ENCODE measurements at regions not wholly inside any gene's neighbourhood (a gene's known extent, or its start where the extent isn't known, plus 50 kb on each side); places are given as distances from the start of the nearest gene placed in this dataset.

- H3K27me3 ChIP-seq (ENCODE audit: control insufficient read depth in 3 of 3, insufficient read depth in 3 of 3, low read length in 3 of 3): peaks cover 0 to 1% (median 0%) of the 10 kb centered on the region in 3 donors
- H3K36me3 ChIP-seq (ENCODE audit: control insufficient read depth in 3 of 3, insufficient read depth in 2 of 3, low read depth in 1 of 3, low read length in 3 of 3): no peaks in the 10 kb centered on the region
- H3K4me3 ChIP-seq (ENCODE audit: low read depth in 1 of 3, low read length in 3 of 3): no peak overlapping the region
- no peaks in the 10 kb centered on the region for H3K4me1 ChIP-seq (ENCODE audit: control insufficient read depth in 3 of 3, insufficient read depth in 2 of 3, low read depth in 1 of 3, low read length in 2 of 3)
- no peak for DNase-seq
- no peak for FAIRE-seq
- no peak overlapping the region for H3K27ac ChIP-seq (ENCODE audit: low read depth in 1 of 3, low read length in 2 of 3)
- no peaks in the 10 kb centered on the region for H3K9me3 ChIP-seq (ENCODE audit: control insufficient read depth in 2 of 2, insufficient read depth in 1 of 2, low read depth in 1 of 2, low read length in 1 of 2)
Observed at GRCh38 chr2:195606179-195606578, 50.8 kb upstream of the SLC39A10 start.

DNA sequence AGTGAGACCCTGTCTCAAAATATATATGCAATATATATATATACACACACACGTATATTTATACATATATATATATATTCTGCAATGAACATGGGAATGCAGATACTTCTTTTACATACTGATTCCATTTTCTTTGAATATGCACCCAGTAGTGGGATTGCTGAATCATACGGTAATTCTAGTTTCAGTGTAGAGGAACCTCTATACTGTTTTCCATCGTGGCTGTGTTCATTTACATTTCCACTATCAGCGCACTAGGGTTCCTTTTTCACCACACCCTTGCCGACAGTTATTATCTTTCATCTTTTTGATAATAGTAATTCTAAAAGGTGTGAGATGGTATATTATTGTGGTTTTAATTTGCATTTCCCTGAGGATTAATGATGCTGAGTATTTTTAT is 52.3 kb upstream of the SLC39A10 start:
- WGBS, 3 donors: 73 to 76% (median 74%) methylated on average over 5 of the region's 5 CpGs
- Histone ChIP-seq H3K27me3 (ENCODE audit: control insufficient read depth in 3 of 3, insufficient read depth in 3 of 3, low read length in 3 of 3) (peaks cover 0 to 1% (median 0%) of the 10 kb centered on the region in 3 donors), H3K9me3 (ENCODE audit: control insufficient read depth in 2 of 2, insufficient read depth in 1 of 2, low read depth in 1 of 2, low read length in 1 of 2) (no peaks in the 10 kb centered on the region), H3K27ac (ENCODE audit: low read depth in 1 of 3, low read length in 2 of 3) (no peak overlapping the region), H3K4me1 (ENCODE audit: control insufficient read depth in 3 of 3, insufficient read depth in 2 of 3, low read depth in 1 of 3, low read length in 2 of 3) (no peaks in the 10 kb centered on the region), H3K4me3 (ENCODE audit: low read depth in 1 of 3, low read length in 3 of 3) (no peak overlapping the region), H3K36me3 (ENCODE audit: control insufficient read depth in 3 of 3, insufficient read depth in 2 of 3, low read depth in 1 of 3, low read length in 3 of 3) (no peaks in the 10 kb centered on the region)
- no peak for DNase-seq
- no peak for FAIRE-seq

GRCh38 chr2:195603998-195604397 is 53.0 kb upstream of the SLC39A10 start:
- H3K4me3 ChIP-seq (ENCODE audit: low read depth in 1 of 3, low read length in 3 of 3): no peak overlapping the region
- FAIRE-seq: no peak

DNA sequence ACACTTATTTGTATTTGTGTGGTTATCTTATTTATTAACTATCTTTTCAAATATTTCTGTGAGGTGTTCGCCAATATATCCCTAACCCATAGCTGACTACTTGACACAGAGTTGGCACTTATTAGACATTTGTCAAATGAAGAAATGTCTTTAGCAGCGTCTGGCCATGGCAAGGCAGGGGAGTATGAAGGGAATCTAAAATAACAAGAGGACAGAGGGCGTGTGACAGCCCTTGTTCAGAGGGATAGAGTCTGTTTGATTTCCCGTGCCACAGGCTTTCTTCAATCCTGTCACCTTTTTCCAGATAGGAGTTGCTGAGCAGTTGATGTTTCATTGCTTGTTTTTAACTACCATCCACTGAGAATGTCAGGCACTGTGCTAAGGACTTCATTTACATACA is 53.6 kb upstream of the SLC39A10 start:
- FAIRE-seq: no peak
- WGBS, 3 donors: 87 to 91% (median 90%) methylated on average over 4 of the region's 4 CpGs
- Histone ChIP-seq H3K27ac (ENCODE audit: low read depth in 1 of 3, low read length in 2 of 3) (no peak overlapping the region), H3K36me3 (ENCODE audit: control insufficient read depth in 3 of 3, insufficient read depth in 2 of 3, low read depth in 1 of 3, low read length in 3 of 3) (no peaks in the 10 kb centered on the region), H3K4me1 (ENCODE audit: control insufficient read depth in 3 of 3, insufficient read depth in 2 of 3, low read depth in 1 of 3, low read length in 2 of 3) (no peaks in the 10 kb centered on the region), H3K9me3 (ENCODE audit: control insufficient read depth in 2 of 2, insufficient read depth in 1 of 2, low read depth in 1 of 2, low read length in 1 of 2) (no peaks in the 10 kb centered on the region), H3K27me3 (ENCODE audit: control insufficient read depth in 3 of 3, insufficient read depth in 3 of 3, low read length in 3 of 3) (peaks cover 0 to 1% (median 0%) of the 10 kb centered on the region in 3 donors), H3K4me3 (ENCODE audit: low read depth in 1 of 3, low read length in 3 of 3) (no peak overlapping the region)
- DNase-seq: no peak

More at GRCh38 chr2:195603998-195604397, 53.0 kb upstream of the SLC39A10 start:
- H3K4me1 ChIP-seq (ENCODE audit: control insufficient read depth in 3 of 3, insufficient read depth in 2 of 3, low read depth in 1 of 3, low read length in 2 of 3): no peaks in the 10 kb centered on the region
- H3K9me3 ChIP-seq (ENCODE audit: control insufficient read depth in 2 of 2, insufficient read depth in 1 of 2, low read depth in 1 of 2, low read length in 1 of 2): no peaks in the 10 kb centered on the region
- peaks cover 0 to 1% (median 0%) of the 10 kb centered on the region in 3 donors for H3K27me3 ChIP-seq (ENCODE audit: control insufficient read depth in 3 of 3, insufficient read depth in 3 of 3, low read length in 3 of 3)
- no peak for DNase-seq
- H3K36me3 ChIP-seq (ENCODE audit: control insufficient read depth in 3 of 3, insufficient read depth in 2 of 3, low read depth in 1 of 3, low read length in 3 of 3): no peaks in the 10 kb centered on the region
- no peak overlapping the region for H3K27ac ChIP-seq (ENCODE audit: low read depth in 1 of 3, low read length in 2 of 3)
- 78 to 84% (median 80%) methylated on average over 4 of the region's 4 CpGs for WGBS, 3 donors

DNA sequence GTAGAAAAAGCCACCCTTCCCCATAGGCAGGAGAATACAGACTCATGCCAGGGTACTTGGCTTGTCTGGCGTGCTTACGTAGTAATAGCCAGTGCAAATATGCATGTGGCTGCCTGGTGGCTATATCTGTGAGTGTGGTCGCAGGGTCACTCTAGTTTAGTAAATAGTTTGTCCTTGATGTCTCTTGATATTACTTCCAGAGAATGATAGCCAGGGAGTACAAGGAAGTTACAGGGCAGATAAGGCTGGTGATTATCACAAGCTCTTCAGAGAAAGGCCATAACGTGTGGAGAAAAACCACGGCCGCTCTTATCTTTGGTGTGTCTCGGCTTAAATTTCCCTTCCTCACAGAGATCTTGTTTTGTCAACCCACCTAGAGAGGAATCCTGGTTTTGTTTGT is 54.3 kb upstream of the SLC39A10 start:
- FAIRE-seq (no peak), DNase-seq (no peak)
- Histone ChIP-seq H3K36me3 (ENCODE audit: control insufficient read depth in 3 of 3, insufficient read depth in 2 of 3, low read depth in 1 of 3, low read length in 3 of 3) (no peaks in the 10 kb centered on the region), H3K27me3 (ENCODE audit: control insufficient read depth in 3 of 3, insufficient read depth in 3 of 3, low read length in 3 of 3) (peaks cover 0 to 1% (median 0%) of the 10 kb centered on the region in 3 donors), H3K4me1 (ENCODE audit: control insufficient read depth in 3 of 3, insufficient read depth in 2 of 3, low read depth in 1 of 3, low read length in 2 of 3) (no peaks in the 10 kb centered on the region), H3K27ac (ENCODE audit: low read depth in 1 of 3, low read length in 2 of 3) (no peak overlapping the region), H3K4me3 (ENCODE audit: low read depth in 1 of 3, low read length in 3 of 3) (no peak overlapping the region), H3K9me3 (ENCODE audit: control insufficient read depth in 2 of 2, insufficient read depth in 1 of 2, low read depth in 1 of 2, low read length in 1 of 2) (no peaks in the 10 kb centered on the region)
- WGBS, 3 donors: 48 to 73% (median 59%) methylated on average over 7 of the region's 7 CpGs

- no peaks in the 10 kb centered on the region for H3K9me3 ChIP-seq (ENCODE audit: control insufficient read depth in 2 of 2, insufficient read depth in 1 of 2, low read depth in 1 of 2, low read length in 1 of 2)
- H3K4me1 ChIP-seq (ENCODE audit: control insufficient read depth in 3 of 3, insufficient read depth in 2 of 3, low read depth in 1 of 3, low read length in 2 of 3): no peaks in the 10 kb centered on the region
- FAIRE-seq (no peak), DNase-seq (no peak)
- 67 to 88% (median 80%) methylated on average over 6 of the region's 6 CpGs for WGBS, 3 donors
- H3K27ac ChIP-seq (ENCODE audit: low read depth in 1 of 3, low read length in 2 of 3): no peak overlapping the region
- H3K36me3 ChIP-seq (ENCODE audit: control insufficient read depth in 3 of 3, insufficient read depth in 2 of 3, low read depth in 1 of 3, low read length in 3 of 3): no peaks in the 10 kb centered on the region
- H3K4me3 ChIP-seq (ENCODE audit: low read depth in 1 of 3, low read length in 3 of 3): no peak overlapping the region
- H3K27me3 ChIP-seq (ENCODE audit: control insufficient read depth in 3 of 3, insufficient read depth in 3 of 3, low read length in 3 of 3): peaks cover 0 to 1% (median 0%) of the 10 kb centered on the region in 3 donors
Observed at GRCh38 chr2:195601361-195601760, 55.7 kb upstream of the SLC39A10 start.

DNA sequence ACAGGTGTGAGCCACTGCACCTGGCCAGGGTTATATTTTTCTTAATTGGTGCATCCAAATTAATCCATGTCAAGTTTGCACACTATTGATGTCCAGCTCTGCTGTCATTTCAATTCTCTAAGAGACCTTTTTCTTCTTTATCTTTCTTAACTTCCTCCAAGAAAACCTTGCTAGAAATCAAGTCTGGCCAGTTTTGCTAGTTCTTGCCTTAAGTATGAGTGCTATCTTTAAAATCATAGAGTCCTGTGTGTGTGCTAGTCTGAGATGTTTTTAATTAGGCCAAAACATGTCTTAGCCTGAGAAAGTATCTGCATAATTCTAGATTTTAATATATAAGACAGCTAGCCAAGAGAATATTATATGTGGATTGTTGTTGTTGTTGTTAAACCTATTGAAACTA is 56.2 kb upstream of the SLC39A10 start:
- H3K4me3 ChIP-seq (ENCODE audit: low read depth in 1 of 3, low read length in 3 of 3): no peak overlapping the region
- DNase-seq: no peak
- H3K36me3 ChIP-seq (ENCODE audit: control insufficient read depth in 3 of 3, insufficient read depth in 2 of 3, low read depth in 1 of 3, low read length in 3 of 3): peaks cover 0 to 1% (median 0%) of the 10 kb centered on the region in 3 donors
- H3K27me3 ChIP-seq (ENCODE audit: control insufficient read depth in 3 of 3, insufficient read depth in 3 of 3, low read length in 3 of 3): peaks cover 0 to 1% (median 0%) of the 10 kb centered on the region in 3 donors
- FAIRE-seq: no peak
- H3K9me3 ChIP-seq (ENCODE audit: control insufficient read depth in 2 of 2, insufficient read depth in 1 of 2, low read depth in 1 of 2, low read length in 1 of 2): no peaks in the 10 kb centered on the region
- H3K4me1 ChIP-seq (ENCODE audit: control insufficient read depth in 3 of 3, insufficient read depth in 2 of 3, low read depth in 1 of 3, low read length in 2 of 3): no peaks in the 10 kb centered on the region
- H3K27ac ChIP-seq (ENCODE audit: low read depth in 1 of 3, low read length in 2 of 3): no peak overlapping the region

- WGBS, 3 donors: 94 to 98% (median 95%) methylated on average over 3 of the region's 3 CpGs
- Histone ChIP-seq H3K36me3 (ENCODE audit: control insufficient read depth in 3 of 3, insufficient read depth in 2 of 3, low read depth in 1 of 3, low read length in 3 of 3) (peaks cover 0 to 2% (median 0%) of the 10 kb centered on the region in 3 donors), H3K27me3 (ENCODE audit: control insufficient read depth in 3 of 3, insufficient read depth in 3 of 3, low read length in 3 of 3) (no peaks in the 10 kb centered on the region), H3K4me1 (ENCODE audit: control insufficient read depth in 3 of 3, insufficient read depth in 2 of 3, low read depth in 1 of 3, low read length in 2 of 3) (peaks cover 0 to 3% (median 0%) of the 10 kb centered on the region in 3 donors), H3K9me3 (ENCODE audit: control insufficient read depth in 2 of 2, insufficient read depth in 1 of 2, low read depth in 1 of 2, low read length in 1 of 2) (no peaks in the 10 kb centered on the region), H3K4me3 (ENCODE audit: low read depth in 1 of 3, low read length in 3 of 3) (no peak overlapping the region), H3K27ac (ENCODE audit: low read depth in 1 of 3, low read length in 2 of 3) (no peak overlapping the region)
- no peak for DNase-seq
- no peak for FAIRE-seq
Observed at GRCh38 chr2:195596840-195597239, 60.2 kb upstream of the SLC39A10 start.

- Histone ChIP-seq H3K4me3 (ENCODE audit: low read depth in 1 of 3, low read length in 3 of 3) (no peak overlapping the region), H3K27ac (ENCODE audit: low read depth in 1 of 3, low read length in 2 of 3) (no peak overlapping the region), H3K36me3 (ENCODE audit: control insufficient read depth in 3 of 3, insufficient read depth in 2 of 3, low read depth in 1 of 3, low read length in 3 of 3) (peaks cover 0 to 2% (median 0%) of the 10 kb centered on the region in 3 donors), H3K4me1 (ENCODE audit: control insufficient read depth in 3 of 3, insufficient read depth in 2 of 3, low read depth in 1 of 3, low read length in 2 of 3) (peaks cover 0 to 9% (median 0%) of the 10 kb centered on the region in 3 donors), H3K9me3 (ENCODE audit: control insufficient read depth in 2 of 2, insufficient read depth in 1 of 2, low read depth in 1 of 2, low read length in 1 of 2) (peaks cover 0 to 4% of the 10 kb centered on the region in 2 donors), H3K27me3 (ENCODE audit: control insufficient read depth in 3 of 3, insufficient read depth in 3 of 3, low read length in 3 of 3) (no peaks in the 10 kb centered on the region)
- no peak for DNase-seq
- FAIRE-seq: no peak
- WGBS, 3 donors: 90 to 96% (median 95%) methylated on average over 6 of the region's 6 CpGs
Observed at GRCh38 chr2:195595825-195596224, 61.2 kb upstream of the SLC39A10 start.

Data from small intestine (tissue), 7 donors.